ENCODE measurements at regions not wholly inside any gene's neighbourhood (a gene's known extent, or its start where the extent isn't known, plus 50 kb on each side); places are given as distances from the start of the nearest gene placed in this dataset.

DNA sequence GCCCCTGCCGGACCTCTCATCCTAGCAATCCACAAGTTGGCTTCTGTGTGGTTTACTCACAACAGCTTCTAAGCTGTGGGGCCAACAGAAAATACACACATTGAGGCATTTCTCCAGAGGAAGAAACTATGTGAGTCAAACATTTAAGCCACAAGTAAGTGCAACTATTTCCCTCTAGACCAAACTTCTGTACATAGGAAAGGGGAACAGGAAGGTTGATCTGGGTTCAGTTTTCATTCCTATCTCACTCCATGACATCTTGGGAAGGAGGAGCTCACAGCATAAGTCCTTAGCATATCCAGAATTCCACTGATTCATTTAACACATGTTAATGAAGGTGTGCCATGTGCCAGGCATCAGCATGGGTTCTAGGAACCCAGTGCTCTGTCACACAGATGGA lies 72.8 kb upstream of the PICALM start:
- TF ChIP-seq, protein P1, sequence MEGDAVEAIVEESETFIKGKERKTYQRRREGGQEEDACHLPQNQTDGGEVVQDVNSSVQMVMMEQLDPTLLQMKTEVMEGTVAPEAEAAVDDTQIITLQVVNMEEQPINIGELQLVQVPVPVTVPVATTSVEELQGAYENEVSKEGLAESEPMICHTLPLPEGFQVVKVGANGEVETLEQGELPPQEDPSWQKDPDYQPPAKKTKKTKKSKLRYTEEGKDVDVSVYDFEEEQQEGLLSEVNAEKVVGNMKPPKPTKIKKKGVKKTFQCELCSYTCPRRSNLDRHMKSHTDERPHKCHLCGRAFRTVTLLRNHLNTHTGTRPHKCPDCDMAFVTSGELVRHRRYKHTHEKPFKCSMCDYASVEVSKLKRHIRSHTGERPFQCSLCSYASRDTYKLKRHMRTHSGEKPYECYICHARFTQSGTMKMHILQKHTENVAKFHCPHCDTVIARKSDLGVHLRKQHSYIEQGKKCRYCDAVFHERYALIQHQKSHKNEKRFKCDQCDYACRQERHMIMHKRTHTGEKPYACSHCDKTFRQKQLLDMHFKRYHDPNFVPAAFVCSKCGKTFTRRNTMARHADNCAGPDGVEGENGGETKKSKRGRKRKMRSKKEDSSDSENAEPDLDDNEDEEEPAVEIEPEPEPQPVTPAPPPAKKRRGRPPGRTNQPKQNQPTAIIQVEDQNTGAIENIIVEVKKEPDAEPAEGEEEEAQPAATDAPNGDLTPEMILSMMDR (IDR thresholded peaks at IDR 0.05; ENCODE audit: low read length, missing control alignments): no peak
- no peak for DNase-seq (ENCODE audit: low read depth)
- no peak overlapping the region for H3K4me3 ChIP-seq (replicated peaks; ENCODE audit: low read depth, low read length)

DNA sequence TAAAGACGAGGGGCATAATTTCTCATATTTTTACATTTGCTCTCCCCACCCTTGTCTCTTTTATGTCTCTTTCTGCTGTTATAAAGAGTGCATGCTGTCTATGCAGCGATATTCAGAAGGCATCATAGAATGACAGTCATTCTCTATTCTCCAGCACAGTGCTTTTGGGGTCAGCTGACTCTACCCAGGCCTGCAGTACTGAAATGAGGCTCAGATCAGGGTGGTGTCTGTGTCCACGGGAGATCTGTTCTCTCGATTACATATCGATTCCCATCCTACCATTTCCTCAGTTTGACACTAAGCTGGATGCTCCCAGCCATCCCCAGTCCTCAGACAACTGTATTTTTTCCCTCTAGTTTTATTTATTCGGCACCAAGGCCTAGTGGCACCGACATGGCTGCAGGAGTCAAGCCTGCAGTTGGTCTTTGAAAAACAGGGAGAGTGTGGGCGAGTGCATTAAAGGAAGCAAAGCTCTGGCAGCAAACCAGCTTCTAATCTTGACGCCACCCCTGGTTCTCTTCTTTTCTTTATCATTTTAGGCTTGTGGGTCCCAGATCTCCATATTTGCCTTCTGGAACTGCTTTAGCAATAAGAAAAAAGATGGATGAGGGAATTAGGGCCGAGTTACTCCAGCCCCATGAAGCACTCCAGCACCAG lies 71.6 kb upstream of the PICALM start:
- H3K4me3 ChIP-seq (replicated peaks; ENCODE audit: low read depth, low read length): no peak overlapping the region
- no peak for DNase-seq (ENCODE audit: low read depth)

DNA sequence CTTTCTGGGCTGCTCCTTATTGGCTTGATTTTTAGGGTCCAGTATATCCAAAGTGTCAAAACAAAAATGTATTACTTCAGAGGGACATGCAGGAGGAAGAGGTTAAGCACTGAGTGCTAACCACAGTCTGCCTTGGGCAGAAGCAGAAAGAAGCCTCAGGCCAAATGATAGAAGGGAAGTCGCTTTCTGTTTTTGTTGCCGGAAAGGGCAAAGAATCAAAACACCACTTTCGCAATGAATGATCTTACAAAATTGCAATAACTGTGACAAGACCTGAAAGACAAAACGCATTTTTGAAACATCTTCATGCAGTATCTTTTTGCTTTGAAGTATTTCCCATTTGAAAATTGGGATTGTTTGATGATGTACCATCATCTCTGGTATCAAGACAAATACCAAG lies 70.1 kb upstream of the PICALM start:
- no peak for DNase-seq (ENCODE audit: low read depth)
- no peak overlapping the region for H3K4me3 ChIP-seq (replicated peaks; ENCODE audit: low read depth, low read length)
- TF ChIP-seq, protein P1 (IDR thresholded peaks at IDR 0.05; ENCODE audit: low read length, missing control alignments): no peak

More for the DNA sequence above, 71.6 kb upstream of the PICALM start:
- TF ChIP-seq, protein P1 (IDR thresholded peaks at IDR 0.05; ENCODE audit: low read length, missing control alignments): no peak

DNA sequence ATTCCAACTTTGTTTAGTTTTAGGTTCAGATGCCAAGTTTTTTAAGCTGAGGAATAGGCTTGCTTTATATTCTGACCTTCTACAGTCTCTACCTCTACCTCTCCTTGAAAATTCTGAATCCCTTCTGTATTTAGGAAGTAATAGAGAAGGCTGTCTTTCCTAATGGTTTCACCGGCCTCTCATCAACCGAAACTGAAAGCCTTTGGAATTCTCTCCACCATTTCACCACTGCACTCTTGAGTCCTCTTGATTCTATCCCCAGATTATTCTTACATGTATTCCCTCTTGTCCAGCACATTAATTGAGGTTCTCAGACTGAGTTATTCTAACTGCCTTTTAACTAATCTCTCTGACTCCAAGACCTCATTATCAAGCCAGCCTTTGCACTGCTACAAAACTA lies 67.7 kb upstream of the PICALM start:
- DNase-seq (ENCODE audit: low read depth): no peak
- no peak overlapping the region for H3K4me3 ChIP-seq (replicated peaks; ENCODE audit: low read depth, low read length)
- TF ChIP-seq, protein P1 (IDR thresholded peaks at IDR 0.05; ENCODE audit: low read length, missing control alignments): no peak

- DNase-seq (ENCODE audit: low read depth): no peak
- H3K4me3 ChIP-seq (replicated peaks; ENCODE audit: low read depth, low read length): no peak overlapping the region
- TF ChIP-seq, protein P1 (IDR thresholded peaks at IDR 0.05; ENCODE audit: low read length, missing control alignments): no peak
Measured at GRCh38 chr11:86135319-86135714, 66.4 kb upstream of the PICALM start.

- no peak overlapping the region for H3K4me3 ChIP-seq (replicated peaks; ENCODE audit: low read depth, low read length)
- DNase-seq (ENCODE audit: low read depth): no peak
- TF ChIP-seq, protein P1 (IDR thresholded peaks at IDR 0.05; ENCODE audit: low read length, missing control alignments): no peak
Measured at GRCh38 chr11:86134580-86135318, 65.9 kb upstream of the PICALM start.

Measured in fibroblast of pulmonary artery (primary cell).